ENCODE measurements at regions not wholly inside any gene's neighbourhood (a gene's known extent, or its start where the extent isn't known, plus 50 kb on each side); places are given as distances from the start of the nearest gene placed in this dataset.
"Not testable (repeated sequence)": the region's sequence is repeated elsewhere in the genome, so short reads cannot be mapped to it uniquely, and the experiment has no call there.

- TF ChIP-seq, protein P1, sequence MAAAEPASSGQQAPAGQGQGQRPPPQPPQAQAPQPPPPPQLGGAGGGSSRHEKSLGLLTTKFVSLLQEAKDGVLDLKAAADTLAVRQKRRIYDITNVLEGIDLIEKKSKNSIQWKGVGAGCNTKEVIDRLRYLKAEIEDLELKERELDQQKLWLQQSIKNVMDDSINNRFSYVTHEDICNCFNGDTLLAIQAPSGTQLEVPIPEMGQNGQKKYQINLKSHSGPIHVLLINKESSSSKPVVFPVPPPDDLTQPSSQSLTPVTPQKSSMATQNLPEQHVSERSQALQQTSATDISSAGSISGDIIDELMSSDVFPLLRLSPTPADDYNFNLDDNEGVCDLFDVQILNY (CRISPR knock-in tag; IDR thresholded peaks at IDR 0.05) = not testable (repeated sequence)
- not testable (repeated sequence) for TF ChIP-seq TCF7 (IDR thresholded peaks at IDR 0.05; ENCODE audit: borderline replicate concordance); SP2 (IDR thresholded peaks at IDR 0.05; ENCODE audit: extremely low read depth, low read depth, low read length, poor library complexity, severe bottlenecking); SMC3 (conservative IDR thresholded peaks at IDR 0.05; ENCODE audit: insufficient read depth, low read depth, low read length); BRF1 (IDR thresholded peaks at IDR 0.05; ENCODE audit: borderline replicate concordance, extremely low read depth, insufficient read length); CTCF (IDR thresholded peaks at IDR 0.05 in 2 of 3, conservative IDR thresholded peaks at IDR 0.05 in 1 of 3; ENCODE audit: insufficient read depth in 2 of 3, low read depth in 1 of 3, low read length in 3 of 3); CBFB (CRISPR knock-in tag; IDR thresholded peaks at IDR 0.05); CHD1 (IDR thresholded peaks at IDR 0.05; ENCODE audit: low read length); ZNF274 (IDR thresholded peaks at IDR 0.05; ENCODE audit: borderline replicate concordance, low read depth, low read length); RNF2 (IDR thresholded peaks at IDR 0.05); MED1 (CRISPR knock-in tag; IDR thresholded peaks at IDR 0.05; ENCODE audit: borderline replicate concordance); TRIM25 (IDR thresholded peaks at IDR 0.05; ENCODE audit: borderline replicate concordance)
These were observed 105.8 kb downstream of the FAM217A start for GRCh38 chr6:3973152-3973551.
